Mucosa of gallbladder (tissue), 1 donor: ENCODE measurements at regions not wholly inside any gene's neighbourhood (a gene's known extent, or its start where the extent isn't known, plus 50 kb on each side); places are given as distances from the start of the nearest gene placed in this dataset.
"Not testable (repeated sequence)": the region's sequence is repeated elsewhere in the genome, so short reads cannot be mapped to it uniquely, and the experiment has no call there.

ENCODE experiments used
- DNase-seq: peaks from one replicate; pipeline ENCODE4 v3.0.0-alpha.2; 2020; ENCODE audit warnings: low spot score
- donor health status: DM: no; HTN: no; CAD: no.

GRCh38 chr5:3191585-3191984, 404.0 kb upstream of the IRX1 start:
- DNase-seq, result no peak

GRCh38 chr5:3190930-3191329, 404.7 kb upstream of the IRX1 start:
- DNase-seq, result no peak

DNA sequence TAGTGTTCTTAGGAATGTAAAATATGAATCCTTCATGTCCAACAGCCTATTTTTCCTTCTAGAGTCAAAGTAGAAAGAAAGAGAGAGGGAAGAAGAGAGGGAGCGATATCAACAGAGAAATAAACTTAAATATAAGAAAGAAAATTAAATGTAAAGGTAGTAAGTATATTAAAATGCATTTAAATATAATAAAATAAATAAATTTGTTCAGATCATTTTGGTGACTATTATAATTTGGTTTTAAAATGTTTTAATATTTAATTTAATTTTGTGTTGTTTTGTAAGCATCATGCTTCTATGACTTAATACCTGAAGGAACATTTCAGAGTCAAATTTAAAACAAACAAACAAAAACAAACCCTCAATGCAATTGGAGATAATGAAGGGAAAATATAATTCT, 405.2 kb upstream of the IRX1 start:
- no peak for DNase-seq

- DNase-seq, result no peak
These were observed 407.7 kb upstream of the IRX1 start for GRCh38 chr5:3187771-3188425.

DNA sequence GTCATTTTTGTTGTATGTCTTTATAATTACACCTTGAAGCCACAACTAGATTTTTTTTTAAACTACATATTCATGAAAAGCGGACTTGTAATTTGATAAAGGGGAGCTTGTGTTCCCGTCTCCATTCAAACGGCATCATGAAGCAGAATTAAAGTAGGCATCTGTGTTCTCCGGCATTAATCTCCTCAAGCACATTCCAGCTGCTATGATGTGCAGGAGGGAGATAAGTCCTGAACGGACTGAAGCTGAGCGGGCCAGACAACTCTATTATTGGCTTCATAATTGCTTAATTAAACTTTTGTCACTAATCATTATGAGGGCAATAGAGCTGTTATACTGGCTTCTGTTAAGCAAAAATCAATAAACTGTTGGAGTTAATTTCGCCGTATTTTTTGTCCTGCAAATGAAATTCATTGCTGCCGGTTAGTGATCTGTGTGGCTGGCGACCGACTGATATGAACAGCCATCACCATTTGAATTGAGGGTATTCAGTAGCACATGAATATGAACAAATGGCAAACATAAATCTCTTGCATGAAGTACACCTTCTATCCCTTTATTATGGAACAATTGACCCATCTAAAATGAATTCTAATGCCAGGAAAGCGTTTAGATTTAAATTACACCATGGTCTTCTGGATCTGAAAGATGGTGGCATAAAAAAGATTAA, 408.8 kb upstream of the IRX1 start:
- no peak for DNase-seq

DNA sequence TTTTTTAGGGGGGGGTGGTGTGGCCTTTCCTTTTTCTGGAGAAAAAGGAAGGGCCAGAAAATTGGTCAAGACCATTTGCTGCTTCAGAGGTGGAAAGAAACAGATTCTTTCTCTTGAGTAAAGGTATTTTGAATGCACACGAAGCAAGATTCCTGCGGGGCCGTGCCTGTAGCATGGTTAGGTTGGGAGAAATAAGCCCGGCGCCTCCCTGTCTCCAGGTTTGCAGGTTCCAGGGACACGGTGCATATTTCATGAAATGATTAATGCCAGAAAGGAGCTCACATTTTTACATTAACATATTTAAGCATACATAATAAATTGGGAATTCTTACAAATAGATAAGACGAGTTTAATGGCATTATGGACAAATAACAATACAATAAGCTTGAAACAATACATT, 409.5 kb upstream of the IRX1 start:
- DNase-seq, result no peak

DNA sequence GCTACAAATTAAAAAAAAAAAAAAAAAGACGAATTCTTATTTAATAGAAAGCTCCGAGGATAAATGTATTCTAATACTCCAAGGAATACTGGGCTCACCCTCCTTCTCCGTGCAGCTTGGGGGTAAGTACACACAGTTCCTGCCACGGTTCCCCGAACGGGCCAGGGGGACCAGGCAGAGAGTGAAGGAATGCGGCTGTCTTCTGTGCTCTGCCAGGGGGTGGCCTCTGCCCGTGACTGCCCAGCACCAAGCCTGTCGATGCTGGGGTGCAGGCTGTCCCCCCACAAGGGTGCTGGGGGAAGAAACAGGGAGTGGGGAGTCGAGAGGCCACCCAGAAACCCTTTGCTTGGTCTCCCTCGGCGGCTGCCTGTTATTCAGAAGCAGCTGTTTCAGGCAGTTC, 410.1 kb upstream of the IRX1 start:
- no peak for DNase-seq

GRCh38 chr5:3182133-3182876, 413.3 kb upstream of the IRX1 start:
- no peak for DNase-seq

- no peak for DNase-seq
These were observed 414.0 kb upstream of the IRX1 start for GRCh38 chr5:3181671-3182070.

- DNase-seq, result no peak
These were observed 415.0 kb upstream of the IRX1 start for GRCh38 chr5:3180636-3181035.

DNA sequence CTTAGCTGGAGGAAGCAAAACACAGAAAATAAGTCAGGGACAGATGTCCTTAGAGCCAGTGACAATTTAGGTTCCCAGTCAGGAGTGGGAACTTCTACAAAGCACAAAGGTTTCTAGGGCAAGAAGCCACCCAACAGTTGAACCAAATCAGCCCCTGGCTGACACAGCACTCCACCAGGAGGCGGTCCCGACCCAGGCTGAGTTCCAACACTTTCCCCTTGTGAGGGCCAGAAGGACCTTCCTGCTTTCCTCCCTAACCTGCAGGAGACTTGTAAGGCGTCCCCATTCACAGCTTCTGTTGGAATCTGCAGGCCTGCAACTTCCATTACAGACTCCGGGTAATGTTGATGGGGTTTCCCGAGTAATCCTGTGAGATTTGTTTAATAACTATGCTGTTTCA, 416.4 kb upstream of the IRX1 start:
- no peak for DNase-seq

DNA sequence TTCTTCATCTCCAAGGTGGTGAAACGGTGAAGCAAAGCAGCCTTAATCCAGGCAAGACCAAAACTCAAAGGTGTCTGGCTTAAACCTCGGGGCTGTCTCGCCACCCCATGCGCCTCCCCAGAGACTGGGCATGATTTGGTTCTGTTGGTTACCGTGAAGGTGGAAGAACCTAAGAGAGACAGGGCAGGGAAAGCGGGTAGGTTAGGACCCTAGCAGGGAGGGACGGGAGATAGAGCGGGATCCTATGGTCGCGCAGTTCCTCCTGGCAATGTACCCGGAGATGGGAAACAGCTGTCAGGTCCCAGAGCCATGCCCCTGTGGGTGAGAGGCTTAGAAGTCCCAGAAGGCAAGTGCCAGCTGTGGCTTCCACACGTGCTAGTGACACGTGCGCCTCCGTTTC, 418.3 kb upstream of the IRX1 start:
- DNase-seq, result no peak

GRCh38 chr5:3175416-3175815, 420.2 kb upstream of the IRX1 start:
- no peak for DNase-seq

- DNase-seq, result no peak
These were observed 416.0 kb upstream of the IRX2 start for GRCh38 chr5:3167473-3167872.

- no peak for DNase-seq
These were observed 412.1 kb upstream of the IRX2 start for GRCh38 chr5:3163626-3164025.

DNA sequence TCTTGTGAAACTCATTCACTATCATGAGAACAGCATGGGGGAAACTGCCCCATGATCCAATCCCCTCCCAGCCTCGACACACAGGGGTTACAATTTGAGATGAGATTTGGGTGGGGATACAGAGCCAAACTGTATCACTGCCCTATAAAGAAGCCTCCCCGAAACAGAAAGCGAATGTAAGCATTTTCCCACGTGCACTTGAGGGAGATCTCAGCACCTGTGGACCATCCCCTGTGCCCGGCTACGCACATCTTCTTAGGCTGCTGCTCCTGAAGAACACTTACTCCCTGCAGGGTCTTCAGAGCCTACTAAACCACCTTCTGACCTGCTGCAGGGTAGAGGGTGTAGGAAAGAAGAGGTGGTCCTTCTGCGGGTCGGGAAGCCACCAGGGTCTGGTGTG, 410.2 kb upstream of the IRX2 start:
- DNase-seq, result no peak

GRCh38 chr5:3157214-3157613, 405.7 kb upstream of the IRX2 start:
- DNase-seq, result no peak

DNA sequence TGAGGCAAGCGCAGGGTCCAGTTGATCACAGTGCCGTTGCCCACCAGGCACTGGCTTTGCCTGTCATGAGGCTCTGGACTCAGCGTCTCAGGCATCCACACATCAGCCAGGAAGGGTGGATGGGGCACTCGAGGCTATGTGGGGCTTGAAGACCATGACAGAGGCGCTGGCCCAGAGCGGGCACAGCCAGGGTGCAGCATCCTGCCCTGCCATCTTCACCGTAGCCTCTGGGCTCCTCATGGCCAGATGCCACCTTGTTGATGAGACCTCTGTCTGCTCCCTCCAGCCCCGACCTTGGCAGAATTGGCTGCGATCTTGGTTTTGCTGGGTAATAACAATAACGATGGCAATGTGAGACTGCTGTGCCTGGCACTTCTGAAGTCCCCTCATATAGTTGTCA, 404.2 kb upstream of the IRX2 start:
- DNase-seq, result no peak

DNA sequence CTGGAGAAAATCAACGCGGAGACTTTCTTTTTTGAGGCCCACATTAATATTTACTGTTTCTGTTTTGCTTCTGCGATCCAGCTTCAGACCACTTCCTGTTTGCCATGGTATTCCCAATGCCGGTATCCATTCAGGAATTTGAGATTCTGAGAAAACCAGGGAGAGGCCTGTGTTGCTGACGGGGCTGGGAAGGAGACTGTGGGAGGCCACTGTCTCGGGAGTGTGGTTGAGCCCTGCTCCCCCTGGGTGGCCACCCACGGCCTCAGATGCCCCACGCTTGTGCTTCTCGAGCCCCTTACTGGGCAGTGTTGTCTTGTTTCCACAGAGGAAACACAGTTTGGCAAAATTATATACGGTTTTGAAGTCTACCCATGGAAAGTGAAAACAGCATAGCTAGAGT, 403.6 kb upstream of the IRX2 start:
- no peak for DNase-seq

- DNase-seq, result no peak
These were observed 402.4 kb upstream of the IRX2 start for GRCh38 chr5:3153906-3154305.

DNA sequence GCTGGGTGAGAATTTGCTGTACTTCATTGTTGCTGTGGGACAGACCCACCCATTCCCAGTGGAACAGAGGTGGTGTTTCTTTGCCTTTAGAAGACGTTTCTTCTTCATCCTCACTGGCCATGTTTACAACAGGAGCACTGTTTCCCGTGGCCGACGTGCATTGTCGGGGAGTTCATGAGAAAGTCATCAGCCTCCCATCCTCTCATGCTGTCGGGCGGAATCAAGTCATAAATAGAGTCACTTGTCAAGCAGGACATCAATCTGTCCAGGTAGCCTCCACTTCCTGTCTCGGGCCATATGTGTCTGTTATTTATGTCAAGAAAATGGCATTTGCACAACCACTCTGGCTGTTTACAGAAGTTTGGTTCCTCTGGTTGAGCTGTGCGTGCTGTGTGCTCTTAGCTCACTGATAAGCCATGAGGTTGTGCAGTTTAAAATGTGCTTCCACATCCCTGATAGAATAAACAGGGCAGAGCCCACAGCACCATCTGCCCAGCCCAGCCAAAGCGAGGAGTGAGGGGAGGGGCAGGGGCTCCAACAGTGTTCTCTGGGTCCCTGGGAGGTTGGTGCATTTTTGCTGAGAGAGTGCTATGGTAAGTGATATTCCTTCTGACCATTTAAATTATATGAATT, 401.9 kb upstream of the IRX2 start:
- no peak for DNase-seq

GRCh38 chr5:3149899-3150298, 398.4 kb upstream of the IRX2 start:
- DNase-seq, result no peak

GRCh38 chr5:3147405-3147804, 395.9 kb upstream of the IRX2 start:
- not testable (repeated sequence) for DNase-seq
